ENCODE measurements at regions not wholly inside any gene's neighbourhood (a gene's known extent, or its start where the extent isn't known, plus 50 kb on each side); places are given as distances from the start of the nearest gene placed in this dataset.

GRCh38 chr13:85368686-85369085, 430.5 kb downstream of the SLITRK6 start:
- TF ChIP-seq CTCF (IDR thresholded peaks at IDR 0.05) (no peak), POLR2A (IDR thresholded peaks at IDR 0.05) (no peak), POLR2AphosphoS5 (IDR thresholded peaks at IDR 0.05) (no peak), EP300 (IDR thresholded peaks at IDR 0.05; ENCODE audit: low read depth) (no peak)
